Calu3 (cell line): ENCODE measurements at regions not wholly inside any gene's neighbourhood (a gene's known extent, or its start where the extent isn't known, plus 50 kb on each side); places are given as distances from the start of the nearest gene placed in this dataset.

Experiments used
- BruUV-seq: library from RNA; stranded (reverse); fragments of 400-500 nt; replicated peaks from 2 replicates; lab custom pipeline; 2021; lab: Mats Ljungman, UMichigan
- CTCF ChIA-PET: fragments of 300-600 bp; sonication (Branson Sonifier 250); formaldehyde crosslinking; loops from one replicate; lab custom pipeline; 2022; ENCODE audit warnings: antibody characterized with exemption; lab: Charles Lee
- DNase-seq: peaks from one replicate; pipeline ENCODE4 v3.0.0; 2022
- H3K27ac Mint-ChIP-seq: one replicate; pipeline ENCODE4 v1.8.0; 2022; ENCODE audit warnings: mixed read lengths; ENCODE audit not compliant: unreplicated experiment
- H3K27me3 Mint-ChIP-seq: one replicate; pipeline ENCODE4 v1.8.0; 2022; ENCODE audit warnings: mixed read lengths; ENCODE audit not compliant: unreplicated experiment
- H3K36me3 Mint-ChIP-seq: one replicate; pipeline ENCODE4 v1.8.0; 2022; ENCODE audit warnings: mild to moderate bottlenecking, moderate library complexity, mixed read lengths; ENCODE audit not compliant: insufficient read depth, unreplicated experiment
- H3K4me1 Mint-ChIP-seq: one replicate; pipeline ENCODE4 v1.8.0; 2022; ENCODE audit warnings: mild to moderate bottlenecking, low read depth, mixed read lengths; ENCODE audit not compliant: unreplicated experiment
- H3K4me3 Mint-ChIP-seq: one replicate; pipeline ENCODE4 v1.8.0; 2022; ENCODE audit warnings: mild to moderate bottlenecking, low read depth, moderate library complexity, mixed read lengths; ENCODE audit not compliant: unreplicated experiment
- H3K9me3 Mint-ChIP-seq: one replicate; pipeline ENCODE4 v1.8.0; 2022; ENCODE audit warnings: low read depth, mixed read lengths; ENCODE audit not compliant: unreplicated experiment
- intact Hi-C: fragments of 100-400 bp; cut with micrococcal nuclease; formaldehyde crosslinking; loops from one replicate; pipeline ENCODE4 v1.10.0; 2022; ENCODE audit not compliant: unreplicated experiment
- TF ChIP-seq, protein P1 (sequence below): fragments of 200-600 bp; IDR thresholded peaks from one replicate; pipeline ENCODE4 v1.8.0; 2022; ENCODE audit warnings: antibody characterized with exemption; ENCODE audit not compliant: unreplicated experiment

DNA sequence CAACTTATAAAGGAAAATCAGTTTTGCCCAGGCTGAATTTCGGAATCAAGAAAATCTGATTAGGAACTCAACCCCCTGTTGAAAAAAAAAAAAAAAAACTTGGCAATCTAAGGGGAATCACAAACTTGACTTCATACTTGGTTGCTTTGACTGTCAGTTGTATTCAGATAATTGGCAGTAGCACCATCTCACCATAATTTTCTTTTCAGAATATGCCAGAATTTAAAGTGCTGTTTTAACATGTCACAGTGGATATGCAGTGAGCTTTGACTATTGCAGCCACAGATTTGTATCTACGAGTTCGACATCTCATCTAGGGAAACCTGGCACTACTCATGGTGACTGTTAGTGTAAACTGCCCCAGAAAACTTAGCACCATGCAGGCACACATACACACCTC is 761.4 kb upstream of the KLHL29 start:
- CTCF ChIA-PET = interaction anchor here (0.7 kb wide), 1 partner anchor 278 kb away, joined by 3 read pairs; no protein-coding TSS in a partner anchor
- no peak overlapping the region for H3K4me3 Mint-ChIP-seq
- no TSS peak for BruUV-seq
- no peak overlapping the region for H3K27ac Mint-ChIP-seq
- intact Hi-C loops = no loop called here
- no peaks in the 10 kb centered on the region for H3K36me3 Mint-ChIP-seq
- H3K9me3 Mint-ChIP-seq = peaks cover 3% of the 10 kb centered on the region
- TF ChIP-seq, protein P1, sequence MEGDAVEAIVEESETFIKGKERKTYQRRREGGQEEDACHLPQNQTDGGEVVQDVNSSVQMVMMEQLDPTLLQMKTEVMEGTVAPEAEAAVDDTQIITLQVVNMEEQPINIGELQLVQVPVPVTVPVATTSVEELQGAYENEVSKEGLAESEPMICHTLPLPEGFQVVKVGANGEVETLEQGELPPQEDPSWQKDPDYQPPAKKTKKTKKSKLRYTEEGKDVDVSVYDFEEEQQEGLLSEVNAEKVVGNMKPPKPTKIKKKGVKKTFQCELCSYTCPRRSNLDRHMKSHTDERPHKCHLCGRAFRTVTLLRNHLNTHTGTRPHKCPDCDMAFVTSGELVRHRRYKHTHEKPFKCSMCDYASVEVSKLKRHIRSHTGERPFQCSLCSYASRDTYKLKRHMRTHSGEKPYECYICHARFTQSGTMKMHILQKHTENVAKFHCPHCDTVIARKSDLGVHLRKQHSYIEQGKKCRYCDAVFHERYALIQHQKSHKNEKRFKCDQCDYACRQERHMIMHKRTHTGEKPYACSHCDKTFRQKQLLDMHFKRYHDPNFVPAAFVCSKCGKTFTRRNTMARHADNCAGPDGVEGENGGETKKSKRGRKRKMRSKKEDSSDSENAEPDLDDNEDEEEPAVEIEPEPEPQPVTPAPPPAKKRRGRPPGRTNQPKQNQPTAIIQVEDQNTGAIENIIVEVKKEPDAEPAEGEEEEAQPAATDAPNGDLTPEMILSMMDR = no peak
- H3K4me1 Mint-ChIP-seq = no peaks in the 10 kb centered on the region
- DNase-seq = no peak
- no peaks in the 10 kb centered on the region for H3K27me3 Mint-ChIP-seq

DNA sequence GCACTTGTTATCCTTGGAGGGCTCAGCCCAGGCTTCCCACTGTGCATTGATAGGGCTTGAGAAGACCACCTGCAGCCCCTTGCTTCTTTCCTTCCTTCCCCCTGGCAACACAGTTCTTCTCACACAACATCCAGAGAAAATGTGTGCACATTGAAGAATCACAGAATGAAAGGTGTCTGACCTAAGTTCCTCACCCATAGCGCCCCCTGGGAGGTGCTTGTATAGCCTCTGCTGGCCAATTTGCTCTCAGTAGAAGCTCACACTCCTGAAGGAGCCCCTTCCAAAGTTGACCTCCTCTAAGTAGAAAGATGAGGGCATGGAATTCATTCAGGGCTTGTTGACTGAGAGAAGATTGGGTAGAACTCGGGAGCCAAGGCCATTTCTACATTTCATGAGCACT is 758.4 kb upstream of the KLHL29 start:
- no peaks in the 10 kb centered on the region for H3K36me3 Mint-ChIP-seq

DNA sequence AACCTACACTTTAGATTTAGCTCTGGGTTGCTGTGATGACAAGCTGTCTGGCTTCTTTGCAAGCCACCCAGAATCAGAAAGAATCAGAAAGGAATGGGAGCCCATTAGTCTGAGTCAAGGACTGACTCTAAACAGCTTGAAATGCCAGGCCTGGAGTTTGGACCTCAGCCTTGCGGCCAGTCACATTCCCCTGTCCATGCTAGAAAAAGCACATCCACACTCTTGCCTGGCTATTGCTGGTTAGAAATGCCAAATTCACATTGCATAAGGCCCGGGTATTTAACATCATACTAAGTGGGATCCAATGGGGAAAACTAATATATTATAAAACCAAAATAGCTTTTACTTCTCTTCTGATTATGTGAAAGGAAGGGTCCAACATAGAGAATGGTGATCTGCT is 756.8 kb upstream of the KLHL29 start:
- Mint-ChIP-seq H3K4me3 (no peak overlapping the region), H3K4me1 (no peaks in the 10 kb centered on the region), H3K36me3 (no peaks in the 10 kb centered on the region), H3K27ac (no peak overlapping the region), H3K27me3 (no peaks in the 10 kb centered on the region), H3K9me3 (peaks cover 3% of the 10 kb centered on the region)
- CTCF ChIA-PET = no interaction called here
- TF ChIP-seq, protein P1 = no peak
- intact Hi-C loops = no loop called here
- BruUV-seq = no TSS peak
- DNase-seq = no peak

More for the DNA sequence above, 758.4 kb upstream of the KLHL29 start:
- DNase-seq = peak; percentile 9
- TF ChIP-seq, protein P1 = no peak
- CTCF ChIA-PET = no interaction called here
- Mint-ChIP-seq H3K27me3 (no peaks in the 10 kb centered on the region), H3K4me1 (no peaks in the 10 kb centered on the region), H3K27ac (no peak overlapping the region), H3K9me3 (peaks cover 3% of the 10 kb centered on the region), H3K4me3 (no peak overlapping the region)
- intact Hi-C loops = no loop called here
- BruUV-seq = no TSS peak

DNA sequence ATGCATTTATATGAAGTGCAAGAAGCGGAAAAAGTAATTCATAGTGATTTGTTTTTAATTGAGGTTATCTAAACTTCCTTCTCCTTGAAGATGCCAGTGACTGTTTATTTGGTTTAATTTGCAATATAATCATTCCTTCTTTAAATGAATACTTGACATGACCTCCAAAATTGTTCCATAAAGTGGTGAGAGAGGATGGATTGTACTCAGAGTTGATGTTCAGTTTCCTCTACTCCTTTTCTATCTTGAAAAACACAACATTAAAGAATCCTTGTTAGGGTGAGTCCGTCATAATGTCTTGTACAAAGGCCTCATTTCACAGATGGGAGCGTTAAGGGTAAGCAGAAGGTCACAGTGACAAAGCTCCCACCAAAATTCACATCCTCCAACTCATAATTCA is 756.1 kb upstream of the KLHL29 start:
- CTCF ChIA-PET = no interaction called here
- no peaks in the 10 kb centered on the region for H3K4me1 Mint-ChIP-seq
- intact Hi-C loops = no loop called here

More for the DNA sequence above, 756.1 kb upstream of the KLHL29 start:
- Mint-ChIP-seq H3K36me3 (no peaks in the 10 kb centered on the region), H3K9me3 (peaks cover 3% of the 10 kb centered on the region), H3K4me3 (no peak overlapping the region), H3K27ac (no peak overlapping the region), H3K27me3 (no peaks in the 10 kb centered on the region)
- BruUV-seq = no TSS peak
- TF ChIP-seq, protein P1 = no peak
- no peak for DNase-seq
